GM10248 (cell line): ENCODE measurements at regions not wholly inside any gene's neighbourhood (a gene's known extent, or its start where the extent isn't known, plus 50 kb on each side); places are given as distances from the start of the nearest gene placed in this dataset.

ENCODE experiments used
- CTCF ChIA-PET: fragments of 300-600 bp; sonication (Branson Sonifier 250); formaldehyde crosslinking; extraction: SDS; loops from one replicate; lab custom pipeline; 2021; ENCODE audit warnings: antibody characterized with exemption; lab: Yijun Ruan, JAX
- POLR2A ChIA-PET: fragments of 350-650 bp; sonication (Branson Sonifier 250); formaldehyde crosslinking; extraction: SDS; loops from one replicate; lab custom pipeline; 2020; ENCODE audit warnings: antibody characterized with exemption; lab: Yijun Ruan, JAX
- DNase-seq: peaks from one replicate; pipeline ENCODE4 v3.0.0; 2012; ENCODE audit errors: extremely low spot score
- TF ChIP-seq, protein P1 (sequence below): IDR thresholded peaks from 2 replicates; pipeline ENCODE4 v1.5.1; 2012; ENCODE audit warnings: mild to moderate bottlenecking, low read depth; ENCODE audit errors: extremely low read depth, missing control alignments, control extremely low read depth

DNA sequence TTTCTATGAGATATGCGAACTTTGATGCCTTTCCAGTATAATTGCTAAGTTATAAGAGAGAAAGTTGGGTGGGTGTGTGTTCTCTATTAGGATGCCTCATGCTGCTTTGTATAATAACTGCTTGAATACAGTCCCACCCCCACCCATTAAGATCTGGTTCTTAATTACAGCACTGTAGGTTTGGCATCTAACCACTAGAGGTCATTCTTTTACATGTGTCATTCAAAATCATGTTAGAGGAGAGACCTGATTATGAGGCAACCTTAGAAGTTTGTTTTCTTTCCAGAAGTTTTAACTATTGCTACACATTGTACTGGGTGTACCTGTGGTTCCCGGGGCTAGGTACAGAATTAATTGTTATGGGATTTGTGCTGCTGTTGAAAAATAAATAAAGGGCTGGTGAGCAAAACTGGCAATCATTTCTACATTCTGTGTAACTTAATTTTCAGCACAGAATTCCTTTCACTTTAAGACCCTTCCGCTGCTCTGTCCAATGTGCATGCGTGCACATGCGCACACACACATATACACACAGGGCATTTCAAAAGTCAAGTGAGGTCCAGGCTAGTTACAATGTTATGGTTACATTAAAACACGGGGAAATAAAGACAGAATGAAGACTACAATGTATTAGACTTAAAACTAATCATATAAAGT lies 1156.3 kb downstream of the SORCS3 start:
- CTCF ChIA-PET, result interaction anchor here (1.1 to 1.4 kb wide), 3 partner anchors 10 to 30 kb away, joined by 3 to 5 read pairs (median 3); no protein-coding TSS in a partner anchor
- DNase-seq, result peak; percentile 18
- TF ChIP-seq, protein P1, sequence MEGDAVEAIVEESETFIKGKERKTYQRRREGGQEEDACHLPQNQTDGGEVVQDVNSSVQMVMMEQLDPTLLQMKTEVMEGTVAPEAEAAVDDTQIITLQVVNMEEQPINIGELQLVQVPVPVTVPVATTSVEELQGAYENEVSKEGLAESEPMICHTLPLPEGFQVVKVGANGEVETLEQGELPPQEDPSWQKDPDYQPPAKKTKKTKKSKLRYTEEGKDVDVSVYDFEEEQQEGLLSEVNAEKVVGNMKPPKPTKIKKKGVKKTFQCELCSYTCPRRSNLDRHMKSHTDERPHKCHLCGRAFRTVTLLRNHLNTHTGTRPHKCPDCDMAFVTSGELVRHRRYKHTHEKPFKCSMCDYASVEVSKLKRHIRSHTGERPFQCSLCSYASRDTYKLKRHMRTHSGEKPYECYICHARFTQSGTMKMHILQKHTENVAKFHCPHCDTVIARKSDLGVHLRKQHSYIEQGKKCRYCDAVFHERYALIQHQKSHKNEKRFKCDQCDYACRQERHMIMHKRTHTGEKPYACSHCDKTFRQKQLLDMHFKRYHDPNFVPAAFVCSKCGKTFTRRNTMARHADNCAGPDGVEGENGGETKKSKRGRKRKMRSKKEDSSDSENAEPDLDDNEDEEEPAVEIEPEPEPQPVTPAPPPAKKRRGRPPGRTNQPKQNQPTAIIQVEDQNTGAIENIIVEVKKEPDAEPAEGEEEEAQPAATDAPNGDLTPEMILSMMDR, result peak; percentile 61
- POLR2A ChIA-PET, result no interaction called here

DNA sequence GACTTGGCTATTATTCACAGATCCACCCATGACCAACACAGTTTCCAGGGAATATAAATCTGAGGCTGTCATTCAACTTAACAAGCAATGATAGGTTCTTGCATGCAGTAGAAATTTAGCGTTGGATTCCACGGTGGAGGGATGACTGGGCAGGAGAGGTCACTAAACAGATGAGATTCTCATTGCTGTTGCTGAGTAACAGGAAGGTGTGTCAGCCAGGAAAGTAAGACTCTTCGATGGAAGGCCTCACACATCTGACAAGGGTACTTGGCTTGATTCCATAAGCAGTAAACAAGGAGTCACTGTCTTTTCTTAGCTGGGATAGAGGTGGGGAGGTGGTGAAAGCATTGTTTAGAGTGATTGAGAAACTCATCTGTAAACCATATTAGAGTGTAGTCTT lies 1152.0 kb downstream of the SORCS3 start:
- no peak for DNase-seq
- CTCF ChIA-PET, result no interaction called here
- TF ChIP-seq, protein P1, result no peak
- POLR2A ChIA-PET, result no interaction called here

DNA sequence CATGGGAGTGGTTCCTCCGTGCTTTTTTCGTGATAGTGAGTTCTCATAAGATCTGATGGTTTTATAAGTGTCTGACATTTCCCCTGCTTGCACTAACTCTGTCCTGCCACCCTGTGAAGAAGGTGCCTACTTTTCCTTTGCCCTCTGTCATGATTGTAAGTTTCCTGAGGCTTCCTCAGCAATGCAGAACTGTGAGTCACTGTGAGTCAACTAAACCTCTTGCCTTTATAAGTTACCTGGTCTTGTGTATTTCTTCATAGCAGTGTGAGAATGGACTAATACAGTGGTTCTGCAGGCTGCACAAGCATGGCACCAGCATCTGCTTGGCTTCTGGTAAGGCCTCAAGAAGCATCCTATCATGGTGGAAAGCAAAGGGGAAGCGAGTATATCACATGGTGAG lies 1144.6 kb downstream of the SORCS3 start:
- ChIA-PET POLR2A (no interaction called here), CTCF (no interaction called here)
- TF ChIP-seq, protein P1, result no peak
- no peak for DNase-seq

DNA sequence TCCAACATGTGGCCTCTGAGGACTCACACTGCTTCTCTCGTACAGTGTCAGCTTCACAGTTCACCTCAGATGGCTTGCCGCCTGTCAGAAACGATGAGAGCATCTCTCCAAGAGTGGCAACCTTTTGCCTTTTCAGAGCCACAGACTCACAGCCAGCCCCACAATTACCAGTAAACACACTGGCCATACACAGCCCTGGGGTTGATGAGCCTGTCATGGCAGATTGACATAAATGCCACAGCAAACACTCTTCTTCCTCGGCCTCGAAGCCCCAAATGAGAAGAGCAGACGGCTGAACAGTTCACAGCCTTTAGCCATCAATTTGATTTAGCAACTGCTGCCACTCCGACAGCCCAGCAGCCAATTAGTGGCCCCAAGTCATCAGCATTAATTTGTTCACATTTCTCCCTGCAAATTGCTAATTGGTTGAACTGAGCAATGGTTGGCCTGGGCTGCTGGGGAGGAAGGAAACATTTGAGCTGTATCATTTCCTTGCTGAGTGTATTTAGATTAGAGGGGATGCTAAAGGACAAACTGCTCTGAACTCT lies 1142.9 kb downstream of the SORCS3 start:
- TF ChIP-seq, protein P1, result no peak
- POLR2A ChIA-PET, result no interaction called here
- no peak for DNase-seq
- CTCF ChIA-PET, result interaction anchor here (1.4 kb wide), 1 partner anchor 13 kb away, joined by 5 read pairs; no protein-coding TSS in a partner anchor

DNA sequence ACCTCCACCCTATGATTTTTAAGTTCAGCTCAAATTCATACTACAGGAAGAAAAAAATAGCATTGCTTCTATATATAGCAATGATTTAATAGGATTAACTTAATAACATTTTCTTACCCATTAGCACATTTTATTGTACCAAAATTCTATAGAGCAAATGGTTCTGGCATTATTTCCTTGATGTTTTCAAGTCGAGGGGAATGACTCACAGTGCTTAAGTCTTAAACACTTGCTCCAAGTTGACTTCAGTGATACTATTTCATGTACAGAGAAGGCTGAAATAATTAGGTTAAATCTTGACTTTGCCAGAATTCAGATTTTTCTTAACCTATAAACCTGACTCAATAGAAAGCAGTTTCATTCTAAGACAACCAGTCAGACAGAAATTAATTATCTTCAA lies 1133.8 kb downstream of the SORCS3 start:
- DNase-seq, result no peak
- TF ChIP-seq, protein P1, result no peak
- CTCF ChIA-PET, result no interaction called here
- POLR2A ChIA-PET, result no interaction called here

DNA sequence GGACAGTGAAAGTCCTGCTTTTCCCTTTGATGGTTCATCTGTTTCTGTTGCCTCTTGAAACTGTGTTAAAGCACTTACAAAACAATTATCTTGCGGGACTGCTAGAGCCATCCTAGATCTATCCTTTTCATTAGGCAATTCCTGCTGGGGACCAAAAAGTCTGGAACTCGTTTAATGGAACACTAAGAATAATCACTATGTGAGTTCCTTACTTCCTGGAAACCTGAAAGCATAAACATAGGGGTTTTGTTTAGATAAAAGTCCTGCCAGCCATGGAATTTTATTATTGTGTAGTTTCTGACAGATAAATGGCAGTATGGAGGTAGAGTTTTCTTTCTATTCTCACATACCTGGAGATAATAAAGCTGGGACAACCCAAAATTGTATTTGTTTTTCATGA lies 1133.3 kb downstream of the SORCS3 start:
- TF ChIP-seq, protein P1, result no peak
- POLR2A ChIA-PET, result no interaction called here

More for the DNA sequence above, 1133.3 kb downstream of the SORCS3 start:
- CTCF ChIA-PET, result no interaction called here
- no peak for DNase-seq
